ENCODE measurements at regions not wholly inside any gene's neighbourhood (a gene's known extent, or its start where the extent isn't known, plus 50 kb on each side); places are given as distances from the start of the nearest gene placed in this dataset.

DNA sequence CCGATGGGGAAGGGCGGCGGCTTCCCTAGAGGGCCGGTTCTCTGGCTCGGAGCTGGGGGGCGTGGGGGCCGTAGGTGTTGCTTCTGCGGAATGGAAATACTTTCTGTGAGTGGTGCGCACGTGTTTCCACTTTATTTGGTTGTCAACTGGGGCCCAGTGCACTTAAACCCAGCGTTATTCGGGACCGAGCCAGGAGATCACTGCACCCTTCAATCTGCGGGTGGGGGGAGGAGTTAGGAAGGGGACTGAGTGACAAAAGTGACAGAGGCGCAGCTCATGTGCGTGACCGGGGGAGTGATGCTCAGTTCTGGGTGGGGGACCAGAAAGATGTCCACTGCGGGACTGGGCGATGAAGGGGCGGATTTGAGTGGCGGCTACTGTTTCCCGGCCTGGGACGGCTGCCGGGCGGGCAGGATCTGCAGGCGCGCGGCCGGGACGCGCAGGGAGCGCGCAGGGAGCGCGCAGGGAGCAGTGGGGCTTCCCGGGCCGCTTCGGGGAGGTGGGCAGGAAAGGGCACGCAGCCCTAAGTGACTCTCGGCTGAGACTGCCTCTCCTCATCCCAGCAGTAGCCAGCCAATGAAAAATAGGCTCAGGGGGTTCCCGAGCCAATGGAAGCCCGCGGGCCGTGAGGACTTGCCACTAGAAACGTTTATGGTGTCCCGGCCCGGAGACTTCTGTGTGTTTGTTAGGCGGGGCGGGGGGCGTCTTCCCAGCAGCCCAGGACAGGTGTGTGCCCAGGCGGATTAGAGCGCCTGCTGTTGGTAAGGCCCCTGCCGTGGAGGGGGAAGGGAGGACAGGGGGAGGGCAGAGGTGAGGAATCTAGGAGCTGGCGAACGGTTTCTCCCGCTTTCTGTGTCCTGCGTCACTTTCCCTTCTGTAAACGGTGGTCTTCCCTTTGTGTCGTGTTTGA lies 54.3 kb upstream of the KDM7A start:
- TF ChIP-seq NFRKB (IDR thresholded peaks at IDR 0.05) (no peak), ZNF384 (IDR thresholded peaks at IDR 0.05) (no peak), BHLHE40 (IDR thresholded peaks at IDR 0.05; ENCODE audit: borderline replicate concordance) (no peak), ELF4 (IDR thresholded peaks at IDR 0.05) (no peak), SP1 (IDR thresholded peaks at IDR 0.05) (no peak)
